Dedifferentiated amniotic fluid mesenchymal stem cell (primary cell): ENCODE measurements at regions not wholly inside any gene's neighbourhood (a gene's known extent, or its start where the extent isn't known, plus 50 kb on each side); places are given as distances from the start of the nearest gene placed in this dataset.
"Not testable (repeated sequence)": the region's sequence is repeated elsewhere in the genome, so short reads cannot be mapped to it uniquely, and the experiment has no call there.

Experiments used
- DNase-seq: peaks from one replicate; pipeline ENCODE4 v3.0.0-alpha.2; 2016; ENCODE audit errors: extremely low spot score

GRCh38 chr14:53216478-53216877 lies 63.4 kb upstream of the DDHD1 start:
- DNase-seq: not testable (repeated sequence)

- no peak for DNase-seq
These were observed 62.0 kb upstream of the DDHD1 start for GRCh38 chr14:53215101-53215500.

- no peak for DNase-seq
These were observed 61.3 kb upstream of the DDHD1 start for GRCh38 chr14:53214384-53214783.

GRCh38 chr14:53213761-53214160 lies 60.6 kb upstream of the DDHD1 start:
- no peak for DNase-seq

- DNase-seq: no peak
These were observed 56.2 kb upstream of the DDHD1 start for GRCh38 chr14:53209370-53209769.
